IPS DF 4.7 (cell line): ENCODE measurements at regions not wholly inside any gene's neighbourhood (a gene's known extent, or its start where the extent isn't known, plus 50 kb on each side); places are given as distances from the start of the nearest gene placed in this dataset.
"Not testable (repeated sequence)": the region's sequence is repeated elsewhere in the genome, so short reads cannot be mapped to it uniquely, and the experiment has no call there.

Experiments used
- DNase-seq: peaks from one replicate; pipeline ENCODE4 v3.0.0-alpha.2; 2013; ENCODE audit warnings: low spot score; ENCODE audit errors: extremely low read depth

GRCh38 chr6:26956601-26957184 lies 290.8 kb upstream of the PRSS16 start:
- DNase-seq, result not testable (repeated sequence)

DNA sequence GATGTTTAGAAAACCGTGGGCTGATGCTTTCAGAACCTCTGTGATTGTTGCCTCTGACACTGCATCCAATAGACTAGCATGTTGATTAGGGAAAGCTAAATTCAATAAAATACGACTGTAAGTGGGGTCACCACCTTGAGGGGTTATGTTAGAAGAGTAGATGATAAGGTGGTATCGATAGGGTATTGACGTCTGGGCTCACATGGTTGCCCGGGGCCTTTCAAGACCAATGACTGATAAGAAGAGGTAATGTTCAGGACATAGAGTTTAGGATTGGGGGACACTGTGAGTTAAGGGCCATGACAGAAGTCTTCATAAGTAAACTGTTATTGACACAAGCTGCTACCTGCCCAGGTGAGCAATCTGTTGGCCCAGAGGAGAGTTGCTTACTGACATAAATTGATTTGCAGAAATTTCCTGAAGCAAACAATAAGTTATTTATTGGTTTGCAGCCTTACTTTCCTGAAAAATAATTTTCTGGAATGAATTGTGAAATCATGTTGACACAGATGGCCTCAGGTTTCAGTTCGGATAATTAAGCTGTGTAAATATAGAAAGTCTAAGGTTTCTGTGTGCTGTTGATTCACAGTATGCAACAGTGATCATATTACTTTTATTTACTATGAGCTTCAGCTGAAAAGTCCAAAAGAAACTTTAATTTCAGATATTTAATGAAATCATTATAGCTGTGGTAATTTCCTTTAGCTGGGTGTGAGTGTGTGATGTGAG lies 289.9 kb upstream of the PRSS16 start:
- DNase-seq, result not testable (repeated sequence)

- not testable (repeated sequence) for DNase-seq
These were observed 286.3 kb upstream of the PRSS16 start for GRCh38 chr6:26961236-26961635.

DNA sequence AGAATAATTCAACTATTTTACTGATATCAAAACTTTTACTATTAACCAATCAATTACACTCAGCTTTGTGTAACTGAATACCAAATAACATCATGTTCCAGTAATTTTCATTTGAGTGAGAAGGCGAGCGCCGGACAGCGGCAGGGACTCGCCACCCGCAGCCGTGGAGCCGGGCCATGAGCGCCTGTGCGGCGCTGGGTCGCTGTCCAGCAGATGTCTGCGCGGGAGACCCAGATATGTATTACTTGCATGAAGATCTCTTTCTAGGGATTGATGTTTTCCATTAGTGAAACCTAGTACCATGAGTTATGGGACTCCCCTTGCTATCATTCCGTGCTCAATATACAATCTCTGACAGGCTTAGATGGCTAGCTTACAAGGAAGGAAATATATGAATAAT lies 245.1 kb upstream of the PRSS16 start:
- no peak for DNase-seq

DNA sequence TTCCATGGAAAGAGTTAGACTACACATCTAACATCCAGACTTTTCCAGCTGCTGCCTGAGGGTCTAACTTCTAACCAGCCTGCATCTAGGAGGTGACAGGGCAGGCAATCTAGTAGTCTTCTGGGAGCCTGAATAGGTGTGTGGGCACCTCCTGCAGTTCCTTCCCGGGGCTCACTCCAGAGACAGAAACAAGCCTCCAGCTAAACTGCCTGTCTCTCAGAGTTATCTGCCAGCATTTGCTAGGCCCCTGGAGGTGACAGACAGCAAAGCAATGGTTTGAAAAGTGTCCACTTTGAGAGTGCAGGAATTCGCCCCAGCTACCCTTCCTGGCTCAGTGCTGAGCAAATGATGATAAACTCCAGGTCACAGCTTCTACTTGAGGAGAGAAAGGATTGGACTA lies 240.5 kb upstream of the PRSS16 start:
- no peak for DNase-seq

- DNase-seq, result not testable (repeated sequence)
These were observed 238.9 kb upstream of the PRSS16 start for GRCh38 chr6:27008613-27009012.

DNA sequence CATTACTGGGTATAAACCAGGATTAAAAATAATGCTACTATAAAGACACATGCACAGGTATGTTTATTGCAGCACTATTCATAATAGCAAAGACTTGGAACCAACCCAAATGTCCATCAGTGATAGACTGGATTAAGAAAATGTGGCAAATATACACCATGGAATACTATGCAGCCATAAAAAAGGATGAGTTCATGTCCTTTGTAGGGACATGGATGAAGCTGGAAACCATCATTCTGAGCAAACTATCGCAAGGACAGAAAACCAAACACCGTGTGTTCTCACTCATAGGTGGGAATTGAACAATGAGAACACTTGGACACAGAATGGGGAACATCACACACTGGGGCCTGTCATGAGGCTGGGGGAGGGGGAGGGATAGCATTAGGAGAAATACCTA lies 233.4 kb upstream of the PRSS16 start:
- not testable (repeated sequence) for DNase-seq

GRCh38 chr6:27016689-27017088 lies 230.8 kb upstream of the PRSS16 start:
- no peak for DNase-seq

DNA sequence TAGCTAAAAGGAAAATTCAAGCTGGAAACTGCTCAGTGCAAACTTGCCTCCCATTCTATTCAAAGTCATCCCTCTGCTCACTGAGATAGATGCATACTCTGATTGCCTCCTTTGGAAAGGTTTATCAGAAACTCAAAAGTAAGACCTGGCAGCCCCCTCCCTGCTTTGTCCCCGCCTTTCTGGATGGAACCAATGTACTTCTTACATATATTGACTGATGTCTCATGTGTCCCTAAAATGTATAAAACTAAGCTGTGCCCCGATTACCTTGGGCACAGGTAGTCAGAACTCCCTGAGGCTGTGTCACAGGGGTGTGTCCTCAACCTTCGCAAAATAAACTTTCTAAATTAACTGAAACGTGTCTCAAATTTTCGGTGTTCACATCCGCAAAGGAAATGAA lies 229.1 kb upstream of the PRSS16 start:
- not testable (repeated sequence) for DNase-seq

- DNase-seq, result peak; percentile 87
These were observed 227.6 kb upstream of the PRSS16 start for GRCh38 chr6:27019651-27020552.

DNA sequence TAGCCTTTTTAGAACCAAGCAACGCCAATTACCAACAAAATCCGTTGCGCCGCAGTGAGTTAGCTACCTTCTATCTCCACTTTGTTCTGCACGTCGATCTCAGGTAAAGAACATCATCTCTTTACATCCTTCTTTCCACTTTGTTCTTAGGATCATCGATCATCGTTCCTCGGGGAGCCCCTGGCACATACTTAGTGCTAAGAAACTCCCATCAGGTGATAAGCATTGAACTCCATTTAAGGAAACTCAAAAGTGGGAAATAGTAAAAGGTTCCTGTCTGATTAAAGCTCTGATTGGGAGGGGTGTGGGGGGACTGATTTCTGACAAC lies 227.0 kb upstream of the PRSS16 start:
- no peak for DNase-seq

DNA sequence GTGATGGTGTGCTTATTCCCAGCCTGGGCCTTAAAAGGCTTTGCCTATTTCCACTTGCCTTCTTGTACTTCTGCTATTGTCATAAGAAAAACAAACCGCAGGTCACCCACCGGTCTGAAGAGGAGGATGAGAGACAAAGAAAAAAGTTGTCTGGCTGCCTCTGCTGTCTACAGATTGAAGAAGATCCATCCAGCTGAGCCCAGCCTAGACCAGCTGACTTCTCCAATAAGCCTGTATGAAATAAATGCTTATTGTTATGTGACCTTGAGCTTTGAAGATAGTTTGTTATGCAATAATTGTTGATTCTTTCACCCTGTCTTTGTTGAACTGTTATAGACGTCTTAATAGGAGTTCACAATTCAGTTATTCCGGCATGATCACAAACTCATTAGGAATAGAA lies 223.8 kb upstream of the PRSS16 start:
- no peak for DNase-seq

- DNase-seq, result no peak
These were observed 222.2 kb upstream of the PRSS16 start for GRCh38 chr6:27025351-27025750.

- DNase-seq, result no peak
These were observed 221.1 kb upstream of the PRSS16 start for GRCh38 chr6:27026361-27026760.

GRCh38 chr6:27031302-27031701 lies 216.2 kb upstream of the PRSS16 start:
- no peak for DNase-seq

- DNase-seq, result no peak
These were observed 209.0 kb upstream of the PRSS16 start for GRCh38 chr6:27038498-27038897.

- DNase-seq, result no peak
These were observed 207.1 kb upstream of the PRSS16 start for GRCh38 chr6:27040244-27041042.

DNA sequence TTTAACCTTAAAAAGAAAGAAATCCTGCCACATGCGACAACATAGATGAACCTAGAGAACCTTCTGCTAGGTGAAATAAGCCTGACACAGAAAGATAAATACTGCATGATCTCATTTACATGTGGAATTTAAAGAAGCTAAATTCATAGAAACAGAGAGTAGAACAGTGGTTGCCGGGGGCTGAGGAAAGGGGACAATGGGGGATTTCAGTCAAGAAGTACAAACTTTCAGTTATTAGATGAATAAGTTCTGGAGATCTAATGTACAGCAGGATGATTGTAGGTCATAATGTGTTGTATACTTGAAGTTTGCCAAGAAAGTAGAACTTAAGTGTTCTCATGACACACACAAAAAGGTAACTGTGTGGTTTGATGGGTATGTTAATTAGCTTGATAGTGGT lies 204.3 kb upstream of the PRSS16 start:
- no peak for DNase-seq

GRCh38 chr6:27045131-27045530 lies 202.4 kb upstream of the PRSS16 start:
- DNase-seq, result not testable (repeated sequence)

DNA sequence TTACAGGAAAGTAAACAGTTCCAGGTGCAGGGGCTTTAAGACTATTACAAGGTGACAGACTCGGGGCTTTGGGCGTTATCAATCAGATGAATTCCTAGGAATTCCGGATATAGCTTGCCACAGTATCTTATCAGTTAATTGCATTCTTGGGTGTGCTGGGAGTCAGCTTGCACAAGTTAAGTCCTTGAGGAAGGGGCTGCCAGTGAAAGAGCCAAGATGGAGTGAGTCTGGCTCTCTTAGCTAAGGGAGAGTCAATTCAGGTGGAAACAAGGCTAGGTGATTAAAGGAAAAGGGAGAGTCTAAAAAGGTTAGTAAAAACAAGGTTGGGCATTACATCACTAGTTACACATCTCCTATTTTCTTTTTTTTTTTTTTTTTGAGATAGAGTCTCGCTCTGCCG lies 199.8 kb upstream of the PRSS16 start:
- DNase-seq, result not testable (repeated sequence)
